Panc1 (cell line): ENCODE measurements at regions not wholly inside any gene's neighbourhood (a gene's known extent, or its start where the extent isn't known, plus 50 kb on each side); places are given as distances from the start of the nearest gene placed in this dataset.

Experiments
- ATAC-seq: fragments of 200-7000 bp; cut with Tn5 transposase; 2 replicates; pipeline ENCODE4 v1.9.1; 2020; ENCODE audit warnings: mild to moderate bottlenecking, moderate library complexity
- BruUV-seq: library from RNA; stranded (reverse); fragments of 400-500 nt; replicated peaks from 2 replicates; lab custom pipeline; 2021; lab: Mats Ljungman, UMichigan
- CTCF ChIA-PET: fragments of 300-600 bp; sonication (Branson Sonifier 250); formaldehyde crosslinking; loops from one replicate; lab custom pipeline; 2022; ENCODE audit warnings: antibody characterized with exemption; lab: Charles Lee
- POLR2A ChIA-PET: fragments of 300-600 bp; sonication (Branson Sonifier 250); formaldehyde crosslinking; loops from one replicate; lab custom pipeline; 2022; ENCODE audit warnings: antibody characterized with exemption; lab: Charles Lee
- DNase-seq: peaks from one replicate; pipeline ENCODE4 v3.0.0-alpha.2; 2010; ENCODE audit warnings: low read depth, low spot score
- H3K27ac ChIP-seq: 2 replicates; pipeline ENCODE4 v1.5.1; 2011; ENCODE audit warnings: mild to moderate bottlenecking, low read length, inconsistent platforms
- H3K27me3 ChIP-seq: fragments of 200-500 bp; sonication (Bioruptor generic); 2 replicates; pipeline ENCODE4 v1.6.0; 2014; ENCODE audit warnings: low read length, inconsistent platforms; ENCODE audit not compliant: control insufficient read depth, insufficient read depth
- H3K36me3 ChIP-seq: fragments of 200-500 bp; sonication (Bioruptor generic); 2 replicates; pipeline ENCODE4 v1.5.1; 2014; ENCODE audit warnings: inconsistent platforms, mild to moderate bottlenecking, low read length, moderate library complexity; ENCODE audit not compliant: control insufficient read depth, insufficient read depth
- H3K4me1 ChIP-seq: 2 replicates; pipeline ENCODE4 v1.5.1; 2011; ENCODE audit warnings: inconsistent platforms, mild to moderate bottlenecking, low read length, moderate library complexity; ENCODE audit not compliant: control insufficient read depth, insufficient read depth
- H3K4me3 ChIP-seq, 2 experiments: 2 replicates each; pipeline ENCODE4 v1.5.1; 2011 to 2012; ENCODE audit warnings: low read depth in 2 of 2, low read length in 2 of 2, mild to moderate bottlenecking in 2 of 2, inconsistent platforms in 1 of 2, moderate library complexity in 1 of 2
- H3K9me3 ChIP-seq: fragments of 200-500 bp; sonication (Bioruptor generic); 2 replicates; pipeline ENCODE4 v1.5.1; 2014; ENCODE audit warnings: low read depth, mild to moderate bottlenecking, inconsistent platforms, low read length, moderate library complexity; ENCODE audit not compliant: control insufficient read depth, insufficient read depth
- CTCF ChIP-seq: fragments of 450-650 bp; IDR thresholded peaks from 2 replicates; pipeline ENCODE4 v1.5.1; 2017; ENCODE audit warnings: mild to moderate bottlenecking
- POLR2AphosphoS5 ChIP-seq: IDR thresholded peaks from 2 replicates; pipeline ENCODE4 v1.6.1; 2012; ENCODE audit warnings: mild to moderate bottlenecking, low read depth, low read length, moderate library complexity
- REST ChIP-seq, 2 experiments: IDR thresholded peaks; 2 replicates each; pipeline ENCODE4 v1.6.1; 2011 to 2012; ENCODE audit warnings: low read depth in 2 of 2, control low read depth in 1 of 2, low read length in 1 of 2, mild to moderate bottlenecking in 1 of 2, moderate library complexity in 1 of 2; ENCODE audit not compliant: insufficient read depth in 1 of 2
- SIN3A ChIP-seq: IDR thresholded peaks from 2 replicates; pipeline ENCODE4 v1.6.1; 2012; ENCODE audit warnings: low read depth, mild to moderate bottlenecking, low read length, moderate library complexity, borderline replicate concordance; ENCODE audit not compliant: insufficient read depth
- TCF7L2 ChIP-seq: IDR thresholded peaks from 2 replicates; pipeline ENCODE4 v1.6.1; 2011; ENCODE audit warnings: mild to moderate bottlenecking, low read depth, low read length, inconsistent platforms
- in situ Hi-C: cut with HindIII; loops from 2 replicates; pipeline ENCODE4 v1.10.0; 2016; ENCODE audit warnings: low sequenced_read_pairs, low pct_unique_long_range_greater_than_20kb
- intact Hi-C: fragments of 100-400 bp; cut with micrococcal nuclease; formaldehyde crosslinking; loops from one replicate; pipeline ENCODE4 v1.10.0; 2022; ENCODE audit not compliant: unreplicated experiment

GRCh38 chr6:7004581-7005297, 103.0 kb upstream of the RREB1 start:
- Histone ChIP-seq H3K4me3 (no peak overlapping the region), H3K4me1 (no peaks in the 10 kb centered on the region), H3K27ac (no peak overlapping the region), H3K9me3 (no peaks in the 10 kb centered on the region), H3K36me3 (no peaks in the 10 kb centered on the region), H3K27me3 (no peaks in the 10 kb centered on the region)
- ChIA-PET POLR2A (no interaction called here), CTCF (no interaction called here)
- intact Hi-C loops (no loop called here), in situ Hi-C loops (no loop called here)
- TF ChIP-seq CTCF (no peak), SIN3A (no peak), REST (IDR thresholded peaks at IDR 0.05; ENCODE audit: insufficient read depth in 1 of 2, low read depth in 2 of 2, low read length in 1 of 2) (no peak), TCF7L2 (no peak), POLR2AphosphoS5 (no peak)
- DNase-seq (no peak), ATAC-seq (no peak)
- BruUV-seq, result no TSS peak

- intact Hi-C loops (no loop called here), in situ Hi-C loops (no loop called here)
- BruUV-seq, result no TSS peak
- no peaks in the 10 kb centered on the region for H3K36me3 ChIP-seq
- H3K27ac ChIP-seq, result no peak overlapping the region
- no peaks in the 10 kb centered on the region for H3K9me3 ChIP-seq
- TF ChIP-seq SIN3A (no peak), TCF7L2 (no peak), CTCF (no peak), POLR2AphosphoS5 (no peak), REST (IDR thresholded peaks at IDR 0.05; ENCODE audit: insufficient read depth in 1 of 2, low read depth in 2 of 2, low read length in 1 of 2) (no peak)
- no peak overlapping the region for H3K4me3 ChIP-seq
- H3K27me3 ChIP-seq, result no peaks in the 10 kb centered on the region
- no peak for DNase-seq
- no peak for ATAC-seq
- no peaks in the 10 kb centered on the region for H3K4me1 ChIP-seq
- ChIA-PET POLR2A (no interaction called here), CTCF (no interaction called here)
Observed at GRCh38 chr6:7006515-7007191, 101.1 kb upstream of the RREB1 start.
